Psoas muscle (tissue), 7 donors: ENCODE measurements at regions not wholly inside any gene's neighbourhood (a gene's known extent, or its start where the extent isn't known, plus 50 kb on each side); places are given as distances from the start of the nearest gene placed in this dataset.

Source experiments
- ATAC-seq, 4 donors: fragments of 200-7000 bp; cut with Tn5 transposase; one replicate each; pipeline ENCODE4 v1.9.1; 2020; ENCODE audit warnings: moderate library complexity in 3 of 4, mild to moderate bottlenecking in 2 of 4
- DNase-seq, 2 donors: peaks; one replicate each; pipeline ENCODE4 v3.0.0-alpha.2; 2020
- H3K27ac ChIP-seq: fragments of 200-600 bp; one replicate; pipeline ENCODE4 v1.8.0; 2022
- H3K27me3 ChIP-seq, 3 donors: fragments of 200-600 bp in 1 of 3; one replicate each; pipeline versions ENCODE4 v1.6.1 to v1.8.0; 2013 to 2022; ENCODE audit warnings: low read length in 2 of 3, mild to moderate bottlenecking in 2 of 3, moderate library complexity in 1 of 3; ENCODE audit not compliant: insufficient read depth in 3 of 3
- H3K36me3 ChIP-seq, 2 donors: fragments of 200-600 bp in 1 of 2; one replicate each; pipeline versions ENCODE4 v1.6.1 to v1.8.0; 2013 to 2022; ENCODE audit warnings: low read depth in 1 of 2, mild to moderate bottlenecking in 1 of 2, moderate library complexity in 1 of 2; ENCODE audit not compliant: insufficient read depth in 1 of 2
- H3K4me1 ChIP-seq: fragments of 200-600 bp; one replicate; pipeline ENCODE4 v1.8.0; 2022
- H3K4me3 ChIP-seq: fragments of 200-600 bp; one replicate; pipeline ENCODE4 v1.8.0; 2022; ENCODE audit warnings: mild to moderate bottlenecking
- H3K9me3 ChIP-seq: fragments of 200-600 bp; one replicate; pipeline ENCODE4 v1.8.0; 2022
- CTCF ChIP-seq: fragments of 200-600 bp; IDR thresholded peaks from one replicate; pipeline ENCODE4 v1.8.0; 2022; ENCODE audit warnings: antibody characterized with exemption
- WGBS, 3 donors: extraction: QIAGEN DNeasy Blood & Tissue Kit; methylation state at CpG; one replicate each; pipeline versions ENCODE4 v1.1.6 to v1.1.7; 2013; 5-methylcytosine and 5-hydroxymethylcytosine counted together
- intact Hi-C, 2 donors: fragments of 100-400 bp; cut with DNase I; formaldehyde crosslinking; loops; one replicate each; pipeline versions ENCODE4 v1.11.0 to v1.14.2; 2022
- donor health status: healthy with polysubstance abuse.
- donor health status: DM: no; HTN: no; CAD: no; lungs with moderate emphysema.
- donor health status: Bipolar disorder and iron deficiency.
- donor health status: healthy.
- donor health status: DM: yes; HTN: yes; CAD: no.
- donor health status: DM: no; HTN: no; CAD: no.
- donor health status: DM: yes; HTN: yes; CAD: no.

GRCh38 chr17:26782153-26782552 is 511.8 kb upstream of the WSB1 start:
- ATAC-seq, result no peak
- no peak for DNase-seq
- Histone ChIP-seq H3K9me3 (peaks cover 24% of the 10 kb centered on the region), H3K27ac (no peak overlapping the region), H3K27me3 (peaks cover 0 to 6% (median 2%) of the 10 kb centered on the region in 3 donors), H3K4me1 (no peaks in the 10 kb centered on the region), H3K4me3 (no peak overlapping the region), H3K36me3 (no peaks in the 10 kb centered on the region)
- 64 to 67% (median 66%) methylated on average over 6 of the region's 6 CpGs for WGBS, 3 donors
- TF ChIP-seq CTCF, result no peak
- intact Hi-C loops, result loop anchor here in 1 of 2 donors (5.0 kb wide), 1 partner anchor 35 kb away; no protein-coding TSS in a partner anchor

- no peaks in the 10 kb centered on the region for H3K4me1 ChIP-seq
Measured at GRCh38 chr17:26792486-26792885, 501.4 kb upstream of the WSB1 start.

GRCh38 chr17:26807024-26807423 is 486.9 kb upstream of the WSB1 start:
- TF ChIP-seq CTCF, result no peak
- Histone ChIP-seq H3K9me3 (peaks cover 50% of the 10 kb centered on the region), H3K27ac (no peak overlapping the region), H3K4me1 (no peaks in the 10 kb centered on the region), H3K27me3 (no peaks in the 10 kb centered on the region), H3K36me3 (no peaks in the 10 kb centered on the region), H3K4me3 (no peak overlapping the region)
- ATAC-seq (no peak), DNase-seq (no peak)
- 72 to 78% (median 76%) methylated on average over 10 of the region's 10 CpGs for WGBS, 3 donors
- intact Hi-C loops, result no loop called here

More at GRCh38 chr17:26792486-26792885, 501.4 kb upstream of the WSB1 start:
- Histone ChIP-seq H3K36me3 (no peaks in the 10 kb centered on the region), H3K27me3 (no peaks in the 10 kb centered on the region), H3K4me3 (no peak overlapping the region), H3K27ac (no peak overlapping the region), H3K9me3 (peaks cover 51% of the 10 kb centered on the region)
- DNase-seq, result no peak
- intact Hi-C loops, result no loop called here
- no peak for ATAC-seq
- 82 to 83% (median 83%) methylated on average over 12 of the region's 12 CpGs for WGBS, 3 donors
- TF ChIP-seq CTCF, result no peak

- no peaks in the 10 kb centered on the region for H3K36me3 ChIP-seq
- intact Hi-C loops, result no loop called here
- TF ChIP-seq CTCF, result no peak
- no peak overlapping the region for H3K4me3 ChIP-seq
- no peak for ATAC-seq
- DNase-seq, result no peak
- WGBS, 3 donors, result 59 to 72% (median 69%) methylated on average over 10 of the region's 10 CpGs
- no peaks in the 10 kb centered on the region for H3K27me3 ChIP-seq
- H3K4me1 ChIP-seq, result no peaks in the 10 kb centered on the region
- H3K27ac ChIP-seq, result no peak overlapping the region
- H3K9me3 ChIP-seq, result peaks cover 42% of the 10 kb centered on the region
Measured at GRCh38 chr17:26809033-26809432, 484.9 kb upstream of the WSB1 start.

- Histone ChIP-seq H3K4me3 (no peak overlapping the region), H3K36me3 (no peaks in the 10 kb centered on the region), H3K4me1 (no peaks in the 10 kb centered on the region), H3K9me3 (peaks cover 55% of the 10 kb centered on the region), H3K27me3 (no peaks in the 10 kb centered on the region), H3K27ac (no peak overlapping the region)
- no peak for TF ChIP-seq CTCF
- ATAC-seq (no peak), DNase-seq (no peak)
- 70 to 77% (median 76%) methylated on average over 9 of the region's 9 CpGs for WGBS, 3 donors
- intact Hi-C loops, result loop anchor here in 1 of 2 donors (5.0 kb wide), 1 partner anchor 36 kb away; no protein-coding TSS in a partner anchor
Measured at GRCh38 chr17:26818736-26819135, 475.2 kb upstream of the WSB1 start.
